DMS53 (cell line): ENCODE measurements at regions not wholly inside any gene's neighbourhood (a gene's known extent, or its start where the extent isn't known, plus 50 kb on each side); places are given as distances from the start of the nearest gene placed in this dataset.
"Not testable (repeated sequence)": the region's sequence is repeated elsewhere in the genome, so short reads cannot be mapped to it uniquely, and the experiment has no call there.

Experiments used
- DNase-seq: peaks from one replicate; lab custom pipeline; 2025; lab: John Stamatoyannopoulos, UW

DNA sequence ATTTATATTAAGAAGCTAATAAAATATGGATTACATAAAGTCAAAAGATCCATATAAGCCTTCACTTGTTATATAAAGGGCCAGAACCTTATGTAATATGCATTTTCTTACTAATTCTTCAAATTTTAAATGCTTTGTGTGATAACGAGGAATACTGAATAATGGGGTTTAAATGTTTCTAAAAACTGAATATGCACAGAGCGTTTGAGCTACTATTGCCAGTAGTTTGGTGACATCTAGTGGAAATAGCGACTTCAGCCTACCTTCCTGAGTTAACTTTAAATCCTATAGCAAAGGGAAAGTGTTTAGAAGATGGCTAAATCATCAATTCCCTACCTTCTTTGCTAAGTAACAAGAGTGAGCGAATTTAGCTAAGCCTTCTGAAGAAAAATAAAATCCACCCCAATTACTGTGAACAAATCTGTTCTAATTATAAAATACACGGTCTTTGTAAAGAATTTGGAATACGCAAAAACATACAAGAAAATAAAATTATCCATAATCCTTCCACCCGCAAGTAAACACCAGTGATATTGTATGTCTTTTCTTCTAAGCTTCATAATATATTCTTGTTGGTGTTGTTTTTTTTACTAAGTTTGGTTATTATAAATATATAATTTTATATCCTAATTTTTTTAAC is 115.5 kb upstream of the G2E3 start:
- peak; percentile 66 for DNase-seq

DNA sequence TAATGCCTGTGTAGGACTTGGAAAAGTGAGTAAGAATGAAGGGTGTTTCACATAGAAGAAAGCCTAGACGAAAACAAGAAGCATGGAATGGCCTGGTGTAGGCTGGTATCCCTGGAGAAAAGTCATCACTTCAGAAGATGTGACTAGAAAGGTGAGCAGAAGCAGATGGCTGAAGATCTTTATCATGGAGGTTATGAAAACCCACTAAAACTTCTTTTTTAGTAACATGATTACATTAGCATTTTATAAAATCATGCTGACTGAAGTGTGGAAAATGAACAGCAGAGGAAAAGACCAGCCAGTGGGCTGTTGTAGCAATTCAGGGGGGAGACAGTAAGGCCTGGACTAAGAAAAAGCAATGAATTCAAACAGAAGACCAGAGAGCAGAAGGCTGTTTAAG is 114.5 kb upstream of the G2E3 start:
- DNase-seq: no peak

DNA sequence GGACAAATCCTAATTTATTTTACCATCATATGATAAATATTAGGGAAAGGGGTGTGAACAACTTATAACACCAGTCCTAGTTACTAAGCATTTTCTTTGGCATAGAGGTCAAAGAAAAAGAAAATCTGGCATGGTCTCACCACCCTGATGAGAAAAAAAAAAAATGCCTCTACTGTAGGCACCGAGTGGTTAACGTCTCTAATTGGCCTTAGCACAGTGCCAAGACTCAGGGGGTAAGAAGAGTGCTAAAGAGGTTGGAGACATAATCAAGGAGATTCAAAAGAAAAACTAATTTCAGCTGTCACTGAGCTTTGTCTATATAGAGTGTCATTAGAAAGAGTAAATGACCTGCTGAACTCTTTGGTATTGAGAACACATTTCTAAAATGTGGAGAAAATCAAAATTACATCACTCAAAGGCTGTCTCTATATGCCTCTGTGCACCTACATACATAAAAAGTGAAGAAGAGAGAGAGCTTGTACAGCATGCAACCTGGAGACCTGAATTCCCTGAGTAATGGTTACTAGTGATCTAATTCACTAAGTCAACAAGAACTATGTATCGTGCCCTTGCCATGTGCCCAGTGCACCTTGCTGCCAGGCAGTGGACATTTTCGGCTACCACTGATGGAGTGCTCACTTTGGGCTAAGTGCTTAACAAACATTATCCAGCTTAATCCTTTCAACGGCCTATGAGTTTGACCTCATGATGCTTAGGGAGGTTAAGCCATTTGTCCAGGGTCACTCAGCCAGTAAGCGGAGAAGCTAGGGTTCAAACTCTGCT is 113.8 kb upstream of the G2E3 start:
- DNase-seq: peak; percentile 41

DNA sequence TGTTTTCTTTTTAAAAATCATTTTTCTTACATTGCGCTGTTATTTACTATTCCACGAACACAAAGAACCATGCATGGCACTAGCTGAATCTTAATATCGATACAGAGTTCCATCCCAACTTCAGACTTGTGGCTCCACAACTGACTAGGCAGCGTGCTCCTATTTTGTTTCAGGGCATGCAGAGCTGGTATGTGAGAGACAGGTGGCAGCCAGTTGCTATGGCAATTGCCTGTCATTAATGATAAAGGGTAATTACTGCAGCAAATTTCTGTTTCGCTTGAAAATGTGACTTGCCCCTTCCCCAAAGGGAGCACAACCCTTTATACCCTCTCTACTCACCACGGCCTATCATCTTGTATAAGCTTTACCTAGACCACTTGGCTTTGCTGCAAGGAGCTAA is 113.1 kb upstream of the G2E3 start:
- DNase-seq: no peak

DNA sequence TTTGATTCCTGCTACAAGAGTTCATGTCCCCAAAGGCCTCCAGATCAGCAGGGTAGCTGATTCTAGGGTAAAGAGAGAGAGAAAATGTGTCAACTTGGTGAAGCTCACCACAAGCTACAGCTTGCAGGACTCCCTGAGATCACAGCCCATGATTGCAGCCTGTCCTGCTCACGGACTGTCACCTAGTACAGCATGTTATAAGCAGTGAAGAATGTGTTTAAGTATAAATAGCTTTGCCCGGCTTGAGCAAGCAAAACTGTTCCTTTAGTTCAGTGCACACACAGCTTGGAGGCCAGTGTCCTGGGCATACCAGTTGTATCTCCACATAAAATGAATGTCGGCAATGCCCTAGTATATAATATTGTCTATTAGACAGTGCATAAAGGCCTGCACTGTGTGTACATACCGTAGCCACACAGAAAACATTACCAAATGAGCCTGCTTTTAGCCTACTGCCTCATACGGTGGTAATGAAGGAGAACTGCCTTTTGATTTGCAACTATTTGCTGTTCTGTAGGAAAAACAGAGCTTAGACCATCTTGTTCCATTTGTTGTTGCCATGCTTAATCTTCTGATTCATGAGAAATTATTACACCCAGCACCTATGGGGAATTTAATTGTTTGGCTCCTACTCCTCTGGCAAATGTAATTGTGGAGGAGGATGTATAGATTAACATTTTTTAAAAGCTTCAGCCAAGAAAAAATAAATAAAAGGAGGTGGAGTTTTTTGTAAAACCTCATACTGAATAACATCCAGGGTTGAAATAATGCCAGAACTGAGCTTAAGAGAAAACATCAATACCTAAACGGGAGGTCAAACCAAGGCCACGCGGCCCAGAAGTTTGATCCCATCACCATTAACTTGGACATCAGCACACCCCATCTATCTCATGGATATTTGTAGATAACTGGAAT is 108.1 kb upstream of the G2E3 start:
- no peak for DNase-seq

DNA sequence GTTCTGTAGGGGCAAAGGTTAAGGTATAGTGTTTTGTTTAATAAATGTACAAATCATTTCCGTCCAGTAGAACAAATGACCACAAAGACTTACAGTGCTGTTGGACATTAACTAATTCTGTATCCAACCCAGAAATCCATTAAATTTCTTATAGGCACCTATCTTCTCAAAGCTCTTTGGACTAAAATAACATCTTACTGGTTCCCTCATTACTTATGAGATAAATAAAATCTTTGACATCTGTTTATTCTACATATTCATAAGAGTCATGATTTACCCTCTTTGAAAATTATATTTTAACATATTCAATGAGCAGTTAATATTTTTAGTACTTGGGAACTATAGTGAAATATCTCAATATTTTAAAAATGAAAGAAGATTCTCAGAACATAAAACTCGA is 102.7 kb upstream of the G2E3 start:
- DNase-seq: no peak

DNA sequence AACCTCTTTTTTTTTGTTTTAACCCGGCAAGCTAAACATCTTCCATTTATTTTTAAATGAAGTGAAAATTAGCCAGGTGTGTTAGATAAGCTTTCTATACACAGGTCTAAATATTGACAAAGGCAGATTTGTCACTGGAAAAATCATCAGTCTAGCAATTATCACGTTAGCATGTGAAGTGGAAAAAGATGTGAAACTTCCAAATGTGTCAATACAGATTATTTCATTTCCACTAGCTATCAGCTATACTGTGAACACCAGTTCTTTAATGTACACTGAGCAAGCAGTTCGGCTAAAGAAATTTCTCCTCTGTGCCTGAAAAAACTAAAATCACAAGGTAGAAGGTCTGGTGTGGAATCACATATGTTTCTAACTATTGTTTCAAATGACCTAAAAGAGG is 96.6 kb upstream of the G2E3 start:
- no peak for DNase-seq

DNA sequence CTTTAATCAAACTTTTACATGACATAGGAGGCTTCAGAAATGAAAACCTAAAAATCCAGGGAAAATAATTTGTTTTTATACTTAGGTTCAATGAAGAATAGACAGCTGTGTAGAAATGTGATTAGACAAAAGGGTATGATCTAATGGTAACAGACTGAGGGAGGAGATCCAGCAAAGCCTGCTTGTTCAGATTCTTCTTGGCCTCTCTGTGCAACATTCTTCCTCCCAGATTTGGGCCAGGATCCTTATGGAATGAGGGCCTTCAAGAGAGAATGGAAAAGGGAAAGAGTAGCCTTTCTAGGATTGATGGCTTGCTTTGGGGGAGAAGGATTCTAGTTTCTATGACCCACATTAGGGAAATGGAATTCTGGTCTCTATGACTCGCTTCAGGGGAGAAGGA is 94.5 kb upstream of the G2E3 start:
- DNase-seq: no peak

DNA sequence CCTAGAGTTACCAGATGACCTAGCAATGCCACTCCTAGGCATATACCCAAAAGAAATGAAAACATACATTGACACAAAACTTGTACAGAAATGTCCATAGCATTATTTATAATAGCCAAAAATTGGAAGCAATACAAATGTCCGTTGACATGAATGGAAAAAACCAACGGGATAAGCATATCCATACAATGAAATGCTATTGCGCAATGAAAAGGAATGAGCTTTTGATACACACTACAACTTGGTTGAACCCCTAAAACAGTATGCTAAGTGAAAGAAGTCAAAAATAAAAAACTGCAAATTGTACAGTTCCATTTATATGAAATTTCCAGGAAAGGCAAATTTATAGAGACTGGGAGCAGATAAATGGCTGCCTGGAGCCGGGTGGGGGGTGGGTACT is 90.6 kb upstream of the G2E3 start:
- DNase-seq: no peak

DNA sequence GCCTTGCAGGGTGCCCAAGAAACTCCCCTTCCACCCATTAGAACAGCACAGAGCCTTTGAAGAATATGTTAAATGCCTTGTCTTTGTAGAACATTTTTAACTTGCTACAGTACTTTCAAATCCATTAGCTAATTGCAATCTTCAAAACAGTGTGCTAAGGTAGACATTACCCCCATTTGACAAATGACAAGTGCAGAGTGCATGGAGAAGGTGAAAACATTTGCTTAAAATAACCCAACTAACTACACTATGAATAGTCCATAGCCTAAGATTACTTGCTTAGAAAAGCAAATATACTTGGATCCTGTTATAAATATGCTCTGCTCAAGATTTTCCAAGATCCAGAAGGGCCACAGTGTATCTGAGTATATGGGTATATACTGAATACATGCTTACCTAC is 87.0 kb upstream of the G2E3 start:
- no peak for DNase-seq

DNA sequence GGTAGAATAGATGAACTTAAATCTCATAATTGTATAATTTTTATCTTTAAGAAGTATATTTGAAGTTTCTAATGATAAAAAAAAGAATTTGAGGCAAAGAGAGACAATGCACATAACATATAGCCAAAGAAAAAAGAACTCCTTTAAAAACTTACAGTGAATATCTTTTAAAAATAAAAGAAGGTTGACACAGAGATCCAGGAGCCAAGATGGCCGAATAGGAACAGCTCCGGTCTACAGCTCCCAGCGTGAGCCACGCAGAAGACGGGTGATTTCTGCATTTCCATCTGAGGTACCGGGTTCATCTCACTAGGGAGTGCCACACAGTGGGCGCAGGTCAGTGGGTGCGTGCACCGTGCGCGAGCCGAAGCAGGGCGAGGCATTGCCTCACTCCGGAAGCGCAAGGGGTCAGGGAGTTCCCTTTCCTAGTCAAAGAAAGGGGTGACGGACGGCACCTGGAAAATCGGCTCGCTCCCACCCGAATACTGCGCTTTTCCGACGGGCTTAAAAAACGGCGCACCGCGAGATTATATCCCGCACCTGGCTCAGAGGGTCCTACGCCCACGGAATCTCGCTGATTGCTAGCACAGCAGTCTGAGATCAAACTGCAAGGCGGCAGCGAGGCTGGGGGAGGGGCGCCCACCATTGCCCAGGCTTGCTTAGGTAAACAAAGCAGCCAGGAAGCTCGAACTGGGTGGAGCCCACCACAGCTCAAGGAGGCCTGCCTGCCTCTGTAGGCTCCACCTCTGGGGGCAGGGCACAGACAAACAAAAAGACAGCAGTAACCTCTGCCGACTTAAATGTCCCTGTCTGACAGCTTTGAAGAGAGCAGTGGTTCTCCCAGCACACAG is 84.9 kb upstream of the G2E3 start:
- not testable (repeated sequence) for DNase-seq

DNA sequence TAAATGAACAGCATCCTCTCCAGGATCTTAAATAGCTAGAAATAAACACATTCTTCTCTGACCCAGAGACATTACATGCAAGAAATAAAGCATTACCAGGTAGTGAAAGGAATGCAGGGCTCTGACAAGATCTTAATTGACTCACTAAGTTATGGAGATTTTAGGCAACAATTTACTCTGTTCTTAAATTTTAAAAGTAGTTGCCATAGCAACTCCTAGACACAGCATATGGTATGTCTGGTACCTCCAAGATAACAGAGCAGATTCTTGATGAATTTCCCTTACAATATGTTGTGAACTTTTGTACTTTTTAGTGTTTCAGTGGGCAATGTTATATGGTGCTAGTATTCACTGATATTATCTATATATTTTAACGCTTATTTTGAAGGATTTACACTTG is 76.7 kb upstream of the G2E3 start:
- DNase-seq: no peak

DNA sequence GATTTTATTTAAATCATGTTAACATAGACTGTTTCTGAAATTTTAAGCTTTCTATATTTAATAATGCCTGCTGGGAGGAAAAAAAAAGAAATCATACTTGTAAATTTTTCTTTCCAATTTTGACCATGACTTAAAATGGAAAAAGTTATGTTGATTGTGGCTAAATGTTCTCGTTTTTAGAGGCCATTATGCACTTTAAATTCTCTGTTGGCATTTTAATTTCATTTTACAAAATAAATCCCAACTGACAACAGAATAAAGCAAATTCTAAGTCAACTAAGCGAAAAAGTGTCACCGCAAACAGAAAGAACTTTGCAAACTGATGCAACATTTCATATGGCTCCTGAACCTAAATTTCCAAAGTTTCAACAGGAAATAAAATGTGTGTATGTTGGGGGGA is 74.8 kb upstream of the G2E3 start:
- no peak for DNase-seq

DNA sequence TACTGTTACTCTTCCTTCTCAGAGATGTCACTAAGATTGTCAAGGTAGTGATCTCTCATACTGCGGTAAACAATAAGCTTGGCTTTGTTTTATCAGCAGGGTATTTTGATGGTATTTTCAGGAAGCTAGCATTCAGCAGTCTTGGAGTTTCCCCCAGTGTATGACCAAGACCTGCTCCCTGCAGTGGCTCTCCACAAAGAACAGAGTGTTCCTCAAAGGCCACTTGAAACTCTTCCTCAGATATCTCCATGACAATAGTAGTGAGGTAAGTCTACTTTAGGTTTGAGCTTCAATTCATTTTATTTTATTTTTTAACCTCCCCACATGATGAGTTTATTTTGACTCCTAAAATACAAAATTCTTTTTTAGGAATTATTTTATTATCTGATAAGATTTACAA is 74.0 kb upstream of the G2E3 start:
- DNase-seq: no peak

DNA sequence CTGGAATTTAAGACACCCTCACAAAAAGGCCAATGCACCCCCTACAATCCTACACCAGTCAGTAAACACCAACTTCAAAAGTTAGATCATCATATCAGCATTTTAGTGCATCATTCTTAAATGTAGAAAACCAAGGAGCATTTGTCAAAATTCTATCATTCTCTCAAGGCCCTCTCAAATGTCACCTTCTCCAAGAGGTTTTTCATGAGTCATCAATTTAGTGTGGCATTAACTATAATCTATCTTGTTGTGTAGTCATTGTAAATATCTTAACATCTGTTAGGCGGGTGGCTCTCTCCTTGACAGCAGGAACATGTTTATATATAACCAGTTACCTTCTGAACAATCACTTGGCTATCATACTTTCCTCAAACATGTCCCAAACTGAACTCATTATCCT is 62.1 kb upstream of the G2E3 start:
- DNase-seq: no peak

DNA sequence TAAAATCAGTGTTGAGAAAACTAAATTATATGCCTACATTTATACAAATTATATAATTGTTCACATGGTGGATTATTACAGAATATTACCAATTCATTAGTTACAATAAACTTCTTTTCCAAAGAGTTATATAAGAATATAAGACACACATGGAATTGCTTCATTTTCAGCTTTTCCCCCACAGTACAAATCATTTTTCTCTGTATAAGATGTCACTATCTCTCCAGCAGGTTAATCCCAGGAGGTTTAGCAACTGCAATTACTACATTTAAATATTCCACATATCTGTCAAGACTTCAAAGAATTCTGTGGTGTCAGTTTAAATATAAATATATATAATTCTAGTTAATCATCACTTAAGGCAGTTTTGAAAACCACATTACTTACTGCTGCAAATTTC is 59.6 kb upstream of the G2E3 start:
- no peak for DNase-seq

DNA sequence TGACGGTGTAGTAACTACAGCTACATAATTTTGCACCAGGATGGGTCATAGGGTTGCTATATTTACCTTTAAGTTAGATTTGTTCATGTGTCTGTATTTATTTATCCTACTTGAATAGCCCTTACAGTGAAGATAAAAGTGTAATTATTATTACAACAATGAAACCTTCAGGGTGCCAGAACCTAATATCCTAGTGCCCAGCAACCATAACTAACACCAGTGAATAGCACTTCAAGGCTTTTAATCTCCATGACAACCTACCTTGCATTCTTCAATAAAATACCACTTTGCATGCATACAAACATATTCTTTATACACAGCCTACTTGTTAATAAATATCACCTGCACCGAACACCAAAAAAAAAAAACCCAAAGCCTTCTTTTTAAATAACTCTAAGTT is 58.7 kb upstream of the G2E3 start:
- DNase-seq: peak; percentile 25

DNA sequence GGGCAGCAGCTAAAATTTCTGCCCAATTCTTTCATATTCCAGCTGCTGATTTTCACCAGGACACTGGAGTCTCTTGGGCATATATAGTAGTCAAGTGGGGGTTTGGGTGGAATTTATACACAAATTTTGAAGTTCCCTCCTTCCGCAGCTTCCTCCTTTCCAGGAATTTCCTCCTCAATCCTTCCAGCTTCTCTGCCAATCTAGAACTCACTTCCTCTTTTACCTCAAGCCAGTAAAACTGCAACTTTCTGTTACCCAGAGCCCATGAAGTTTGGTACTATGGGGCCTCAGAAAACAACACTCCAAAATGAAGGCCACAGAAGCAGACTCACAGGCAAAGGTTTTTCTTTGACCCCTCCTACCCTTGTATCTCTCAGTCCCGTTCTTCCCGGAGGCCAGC is 51.7 kb upstream of the G2E3 start:
- no peak for DNase-seq
